22Rv1 (cell line): ENCODE measurements at regions not wholly inside any gene's neighbourhood (a gene's known extent, or its start where the extent isn't known, plus 50 kb on each side); places are given as distances from the start of the nearest gene placed in this dataset.

Experiments
- ZFX ChIP-seq: fragments of 450-650 bp; IDR thresholded peaks from 2 replicates; pipeline ENCODE4 v1.6.1; 2017; ENCODE audit warnings: antibody characterized with exemption, borderline replicate concordance
- TF ChIP-seq, protein P1 (sequence below): fragments of 450-650 bp; IDR thresholded peaks from 2 replicates; pipeline ENCODE4 v1.5.1; 2017; ENCODE audit warnings: mild to moderate bottlenecking

DNA sequence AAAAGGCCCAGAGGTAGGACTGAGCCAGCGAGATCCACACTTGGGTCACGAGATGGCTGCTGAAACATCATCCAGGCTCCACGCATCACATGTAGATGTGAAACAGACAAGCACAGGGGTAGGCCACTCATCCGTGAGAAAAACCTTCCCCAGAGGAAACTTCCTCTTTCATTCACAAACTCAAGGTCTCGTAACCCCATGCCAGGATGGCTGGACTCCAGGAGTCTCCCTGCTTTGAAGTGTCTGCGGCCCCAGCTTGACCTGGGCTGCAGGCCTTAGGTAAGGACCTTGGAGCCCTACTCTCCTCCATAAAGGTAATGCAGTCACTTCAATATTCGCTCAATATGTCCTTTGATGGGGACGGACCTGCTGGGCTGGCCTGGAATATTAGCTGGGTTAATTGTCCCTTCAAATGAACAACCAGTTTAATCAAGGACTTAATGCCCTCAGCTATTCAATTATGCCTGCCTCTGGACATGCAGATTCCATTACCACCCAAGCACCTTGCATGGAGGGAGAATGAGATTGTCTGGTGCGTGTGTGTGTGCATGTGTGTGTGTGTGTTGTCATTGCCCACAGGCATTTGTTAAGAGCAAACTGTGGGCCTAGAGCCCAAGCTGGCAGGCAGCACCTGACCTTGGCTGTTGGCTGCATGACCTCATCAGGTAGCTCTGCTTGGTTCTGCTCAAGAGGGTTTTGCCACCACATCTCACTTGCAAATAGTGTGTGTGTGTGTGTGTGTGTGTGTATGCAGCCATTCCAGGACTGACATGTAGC lies 186.9 kb upstream of the TLE3 start:
- TF ChIP-seq, protein P1, sequence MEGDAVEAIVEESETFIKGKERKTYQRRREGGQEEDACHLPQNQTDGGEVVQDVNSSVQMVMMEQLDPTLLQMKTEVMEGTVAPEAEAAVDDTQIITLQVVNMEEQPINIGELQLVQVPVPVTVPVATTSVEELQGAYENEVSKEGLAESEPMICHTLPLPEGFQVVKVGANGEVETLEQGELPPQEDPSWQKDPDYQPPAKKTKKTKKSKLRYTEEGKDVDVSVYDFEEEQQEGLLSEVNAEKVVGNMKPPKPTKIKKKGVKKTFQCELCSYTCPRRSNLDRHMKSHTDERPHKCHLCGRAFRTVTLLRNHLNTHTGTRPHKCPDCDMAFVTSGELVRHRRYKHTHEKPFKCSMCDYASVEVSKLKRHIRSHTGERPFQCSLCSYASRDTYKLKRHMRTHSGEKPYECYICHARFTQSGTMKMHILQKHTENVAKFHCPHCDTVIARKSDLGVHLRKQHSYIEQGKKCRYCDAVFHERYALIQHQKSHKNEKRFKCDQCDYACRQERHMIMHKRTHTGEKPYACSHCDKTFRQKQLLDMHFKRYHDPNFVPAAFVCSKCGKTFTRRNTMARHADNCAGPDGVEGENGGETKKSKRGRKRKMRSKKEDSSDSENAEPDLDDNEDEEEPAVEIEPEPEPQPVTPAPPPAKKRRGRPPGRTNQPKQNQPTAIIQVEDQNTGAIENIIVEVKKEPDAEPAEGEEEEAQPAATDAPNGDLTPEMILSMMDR = no peak
- no peak for TF ChIP-seq ZFX
